Stomach (tissue), 4 donors: ENCODE measurements at regions not wholly inside any gene's neighbourhood (a gene's known extent, or its start where the extent isn't known, plus 50 kb on each side); places are given as distances from the start of the nearest gene placed in this dataset.

ENCODE experiments used
- CTCF ChIP-seq, 7 experiments: fragments of 450-650 bp in 4 of 7; fragments of 200-600 bp in 3 of 7; sonication (generic) in 3 of 7; IDR thresholded peaks; one replicate each; pipeline ENCODE4 v1.5.1; 2016 to 2019; ENCODE audit warnings: antibody characterized with exemption in 7 of 7, control low read depth in 2 of 7, mild to moderate bottlenecking in 1 of 7
- EP300 ChIP-seq: sonication (generic); formaldehyde crosslinking; IDR thresholded peaks from one replicate; pipeline ENCODE4 v1.6.1; 2017; ENCODE audit warnings: antibody characterized with exemption
- POLR2A ChIP-seq, 4 donors: fragments of 450-650 bp; IDR thresholded peaks; one replicate each; pipeline ENCODE4 v1.6.1; 2016; ENCODE audit warnings: antibody characterized with exemption in 4 of 4, control low read depth in 2 of 4, mild to moderate bottlenecking in 1 of 4, moderate library complexity in 1 of 4
- POLR2AphosphoS5 ChIP-seq, 3 donors: sonication (generic); formaldehyde crosslinking; IDR thresholded peaks; one replicate each; pipeline ENCODE4 v1.6.1; 2016; ENCODE audit warnings: antibody characterized with exemption in 3 of 3

- TF ChIP-seq CTCF (IDR thresholded peaks at IDR 0.05) (no peak), EP300 (no peak), POLR2A (IDR thresholded peaks at IDR 0.05) (no peak), POLR2AphosphoS5 (IDR thresholded peaks at IDR 0.05) (no peak)
Measured at GRCh38 chr11:97463891-97464290, 1074.1 kb downstream of the JRKL start.
